NOMO-1 treated with DMSO at 0.1 percent for 48 hours (cell line): ENCODE measurements at regions not wholly inside any gene's neighbourhood (a gene's known extent, or its start where the extent isn't known, plus 50 kb on each side); places are given as distances from the start of the nearest gene placed in this dataset.
A peak's percentile ranks its signal among the peaks of the same experiment; 100 is the strongest.

Experiments used
- DNase-seq: peaks from one replicate; lab custom pipeline; 2025; ENCODE audit not compliant: unreplicated experiment; lab: John Stamatoyannopoulos, UW

DNA sequence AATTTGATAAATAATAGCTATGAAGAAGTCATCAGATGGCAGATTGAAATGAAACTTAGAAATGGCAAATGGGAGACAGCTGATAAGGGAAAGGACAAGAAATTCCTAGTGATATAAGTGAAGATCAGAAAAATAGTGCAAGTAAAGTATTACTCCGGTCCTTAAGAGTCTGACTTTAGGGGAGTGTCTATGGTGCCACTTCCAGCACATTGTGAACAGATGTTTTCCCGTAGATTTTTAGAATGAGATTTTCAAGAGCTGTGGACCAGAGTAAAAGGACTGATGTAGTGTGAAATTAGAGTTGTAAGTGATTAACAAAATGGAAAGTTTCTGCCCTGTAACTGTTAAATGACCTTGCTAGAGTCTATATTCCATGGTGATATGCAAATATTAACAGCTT lies 974.8 kb upstream of the TENM4 start:
- DNase-seq: no peak

DNA sequence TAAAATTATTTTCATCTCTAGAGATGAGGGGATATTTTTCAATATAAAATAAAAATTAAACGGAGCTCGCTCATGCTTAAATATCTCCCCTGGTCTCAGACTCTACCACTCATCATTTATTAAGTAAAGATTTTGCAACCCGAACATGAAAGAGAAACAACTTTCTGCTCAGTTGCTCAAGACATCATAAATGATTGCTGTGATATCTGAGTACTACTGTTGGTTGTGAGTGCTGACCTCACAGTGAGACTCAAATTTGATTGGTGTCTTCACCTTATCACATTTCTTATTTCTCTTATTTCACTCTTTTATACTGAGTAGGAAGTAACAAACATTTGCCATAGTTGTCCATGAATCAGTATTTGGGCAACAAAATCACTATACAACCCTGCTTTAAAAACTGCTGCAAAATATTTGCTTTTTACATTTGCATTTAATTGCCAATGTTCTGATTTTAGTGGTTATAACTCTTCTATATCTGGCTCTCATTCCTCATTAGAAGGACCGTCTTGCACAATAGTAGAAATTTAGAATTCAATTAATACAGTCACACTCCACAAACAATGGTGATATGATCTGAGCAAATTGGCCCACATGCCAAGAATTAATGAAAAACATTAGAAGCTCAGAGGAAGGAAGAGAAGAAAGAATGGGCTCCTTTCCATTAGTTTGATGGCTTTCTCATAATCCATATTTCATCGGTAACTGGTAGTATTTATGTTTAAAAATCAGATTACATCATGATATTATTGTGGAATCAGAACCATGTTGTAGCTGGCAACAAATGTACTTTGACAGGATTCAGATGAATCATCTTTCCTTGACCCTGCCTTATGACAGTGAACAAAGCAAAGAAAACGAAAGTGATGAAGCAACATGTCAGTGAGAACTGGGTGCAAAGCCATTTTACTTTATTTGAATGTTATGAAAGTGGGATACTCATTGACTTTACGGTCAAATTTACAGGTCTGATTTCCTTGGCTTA lies 973.6 kb upstream of the TENM4 start:
- DNase-seq: peak; percentile 72

DNA sequence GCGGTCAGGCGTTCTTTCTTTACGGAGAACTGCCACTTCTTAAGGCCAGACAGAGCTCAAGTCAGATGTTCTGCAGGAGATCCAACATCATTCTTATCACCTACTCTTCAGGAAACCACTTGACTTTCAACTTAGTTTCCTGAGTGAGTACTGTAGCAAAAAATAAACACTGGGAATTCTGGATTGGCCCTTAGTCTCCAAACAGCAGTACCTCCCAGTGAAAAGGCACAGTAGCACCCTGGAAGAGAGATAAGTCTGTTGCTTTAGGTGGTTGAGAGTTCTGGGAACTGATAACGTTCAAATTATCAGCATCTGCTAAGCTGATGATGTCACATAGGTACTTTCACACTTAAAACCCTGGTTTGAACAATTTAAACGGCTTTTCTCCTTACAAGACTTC lies 971.8 kb upstream of the TENM4 start:
- DNase-seq: no peak

DNA sequence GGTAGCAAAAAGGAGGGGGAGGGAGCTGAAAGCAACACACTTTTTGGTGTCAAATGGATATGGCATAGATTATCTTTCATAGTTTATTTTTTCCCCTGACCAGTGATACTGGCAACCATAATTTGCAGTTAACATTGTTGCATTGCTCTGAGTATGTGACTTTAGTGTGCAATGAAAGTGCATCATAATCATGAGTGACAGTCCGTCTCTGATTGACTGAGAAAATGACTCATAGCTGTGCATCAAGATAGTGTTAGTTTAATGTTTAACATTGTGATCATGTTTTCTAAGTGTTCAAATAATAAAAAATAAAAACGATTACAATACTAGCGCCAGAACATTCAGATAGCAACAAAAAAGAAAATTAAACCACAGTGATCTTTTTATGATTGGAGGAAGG lies 952.4 kb upstream of the TENM4 start:
- no peak for DNase-seq

DNA sequence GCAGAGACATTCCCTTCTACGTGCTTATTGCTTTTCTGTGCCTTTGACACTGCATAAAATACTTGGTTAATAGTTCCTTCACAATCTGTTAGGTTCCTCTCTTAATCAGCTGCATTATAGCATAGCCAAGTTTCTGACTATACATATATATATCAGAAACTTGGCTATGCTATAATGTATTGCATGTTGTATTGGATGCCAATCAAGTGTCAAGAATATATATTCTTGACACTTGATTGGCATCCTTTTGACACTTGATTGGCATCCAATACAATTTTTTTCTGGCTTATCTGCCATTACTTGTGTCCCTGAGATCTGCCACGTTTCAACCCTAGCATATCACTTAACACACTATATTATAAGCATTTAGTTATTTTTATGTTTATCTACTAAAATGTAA lies 949.7 kb upstream of the TENM4 start:
- DNase-seq: no peak

DNA sequence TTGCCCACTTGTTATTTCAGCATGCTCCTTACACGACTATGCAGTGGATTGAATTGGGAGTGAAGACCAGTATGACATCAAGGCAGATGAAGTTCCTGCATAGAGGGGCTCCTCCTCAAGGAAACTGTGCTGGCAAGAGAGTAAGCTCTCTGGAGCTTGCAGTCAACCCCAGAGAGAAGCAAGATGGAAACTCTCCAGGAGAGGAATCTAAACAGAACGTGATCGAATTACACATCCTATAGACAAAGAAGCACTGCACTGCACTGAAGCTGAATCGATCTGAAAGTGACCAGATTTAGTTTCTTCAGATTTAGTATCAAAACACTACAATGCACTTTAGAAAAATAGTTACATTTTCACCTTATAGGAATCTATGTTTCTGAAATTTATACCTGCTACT lies 947.7 kb upstream of the TENM4 start:
- no peak for DNase-seq

DNA sequence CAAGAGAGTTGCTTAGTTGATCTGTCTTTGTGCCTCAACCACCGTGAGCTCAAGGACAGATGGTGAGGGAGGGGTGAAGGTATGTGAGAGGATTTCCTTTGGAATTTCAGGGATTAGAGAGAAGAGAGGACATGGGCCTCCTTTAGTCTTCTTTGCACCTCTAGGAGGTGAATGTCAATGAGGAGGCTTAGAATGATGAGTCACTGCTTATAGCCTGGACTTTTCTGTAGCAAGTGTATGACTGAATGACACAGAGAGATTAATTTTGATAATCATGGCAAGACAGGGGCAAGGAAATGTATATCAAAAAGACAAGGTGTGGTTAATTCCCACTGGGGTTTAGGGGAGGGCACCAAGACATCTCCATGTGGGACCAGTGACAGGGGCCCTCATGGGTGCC lies 947.3 kb upstream of the TENM4 start:
- no peak for DNase-seq

DNA sequence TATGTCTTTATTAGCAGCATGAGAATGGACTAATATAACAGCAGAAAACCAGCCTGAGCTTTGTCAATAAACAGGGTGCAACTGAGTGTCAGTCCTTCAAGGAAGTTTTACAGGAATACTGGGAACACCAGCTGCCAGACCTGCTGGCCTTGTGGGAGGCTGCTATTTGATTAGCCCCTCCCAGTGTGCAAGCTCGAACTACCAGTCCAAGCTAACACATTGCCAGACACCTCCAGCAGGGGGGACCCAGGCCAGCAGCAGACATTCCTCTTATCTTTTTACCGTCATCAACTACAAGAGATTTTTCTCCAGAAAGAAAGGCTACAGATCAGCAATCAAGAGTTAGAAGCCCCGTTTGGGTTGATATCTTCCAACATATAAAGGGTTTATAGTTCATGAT lies 942.8 kb upstream of the TENM4 start:
- no peak for DNase-seq

DNA sequence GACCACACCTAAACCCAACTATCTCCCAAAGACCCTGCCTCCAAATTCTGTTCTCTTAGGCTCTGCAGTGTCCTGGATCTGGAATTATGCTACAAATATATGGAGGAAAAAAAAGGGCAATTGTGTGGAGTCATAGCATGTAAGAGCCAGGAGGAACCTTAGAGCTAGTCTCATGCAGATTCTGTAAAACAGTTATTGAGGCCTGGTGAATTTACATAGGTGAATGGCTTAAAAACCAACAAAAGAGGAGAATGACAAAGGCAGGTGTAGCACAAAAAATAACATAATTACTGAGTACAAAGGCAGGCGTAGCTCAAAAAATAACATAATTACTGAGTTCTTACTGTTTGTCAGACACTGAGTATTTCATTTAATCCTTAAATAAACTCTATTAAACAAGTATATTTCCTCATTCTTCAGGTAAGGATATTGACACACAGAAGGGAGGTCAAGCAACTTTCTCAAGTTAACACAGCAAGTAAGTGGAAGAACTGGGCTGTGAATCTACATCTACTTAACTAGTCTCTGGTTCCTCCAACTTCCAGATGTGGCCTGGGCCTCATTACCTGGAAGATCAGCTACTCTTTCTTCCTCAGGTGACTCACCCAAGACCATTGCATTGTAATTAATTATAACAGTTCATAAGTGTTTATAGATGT lies 938.9 kb upstream of the TENM4 start:
- DNase-seq: no peak

DNA sequence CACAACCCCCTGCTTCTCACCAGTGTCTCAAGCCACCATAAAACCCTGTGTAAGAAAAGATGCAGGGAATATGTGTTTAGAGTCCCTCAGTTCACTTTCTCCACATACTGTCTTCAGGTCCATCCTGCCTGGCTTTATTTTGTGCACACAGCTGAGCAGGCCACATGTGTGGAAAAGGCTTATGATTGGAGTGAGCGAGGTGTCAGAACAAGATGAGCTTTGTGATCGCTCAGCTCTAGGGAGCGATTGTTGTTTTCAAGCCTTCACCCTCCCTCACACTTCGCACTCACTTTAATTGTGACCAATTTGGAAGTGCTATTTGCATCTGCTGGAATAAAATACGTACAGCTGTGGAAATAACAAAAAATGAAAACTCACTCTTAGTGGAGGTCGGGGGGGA lies 931.1 kb upstream of the TENM4 start:
- no peak for DNase-seq

DNA sequence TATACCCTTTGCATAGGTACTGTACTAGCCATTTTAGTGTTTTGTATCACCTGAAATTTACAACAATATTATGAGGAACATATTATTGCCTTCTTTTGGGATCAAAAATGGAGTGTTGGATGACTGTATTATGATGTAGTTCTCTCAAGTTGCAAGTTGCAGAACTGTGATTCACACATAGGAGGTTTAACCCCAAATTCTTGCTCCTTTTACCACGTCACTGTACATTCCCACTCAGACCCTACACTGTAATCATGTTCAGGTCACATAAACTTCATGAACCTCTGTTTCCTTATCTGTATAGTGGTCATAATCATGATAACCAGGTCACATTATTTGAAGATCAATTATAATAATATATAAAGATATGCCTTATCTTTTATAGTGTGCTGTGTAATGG lies 925.1 kb upstream of the TENM4 start:
- DNase-seq: no peak

DNA sequence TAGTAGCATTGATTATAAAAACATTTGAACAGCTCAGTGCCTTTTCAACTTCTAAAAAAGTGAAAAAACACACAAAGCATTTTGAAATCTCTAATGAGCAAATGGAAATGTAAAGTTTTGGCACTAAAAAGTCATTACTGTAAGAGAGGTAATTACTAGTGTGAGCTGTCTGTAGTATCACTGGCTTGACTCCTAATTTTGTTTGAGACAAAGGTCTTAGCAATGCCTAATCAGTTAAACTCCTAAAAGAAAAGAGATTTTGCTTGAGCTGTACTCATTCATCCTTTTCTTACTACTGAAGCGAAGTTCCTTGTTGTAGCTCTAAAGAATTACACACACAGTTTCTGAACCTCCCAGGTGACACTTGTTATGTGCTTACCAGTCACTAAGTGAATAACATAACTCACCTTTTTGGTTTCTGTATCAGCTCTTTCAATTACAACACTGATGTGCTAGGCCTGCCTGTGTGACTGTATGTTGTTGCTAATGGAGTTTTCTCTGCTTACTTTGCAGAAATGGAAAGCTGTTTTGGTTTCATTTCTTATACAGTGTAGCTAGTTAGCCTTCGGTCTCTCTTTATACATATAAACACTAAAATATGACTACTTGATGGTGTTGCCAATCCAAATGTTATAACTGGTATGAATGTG lies 924.4 kb upstream of the TENM4 start:
- DNase-seq: peak; percentile 1

DNA sequence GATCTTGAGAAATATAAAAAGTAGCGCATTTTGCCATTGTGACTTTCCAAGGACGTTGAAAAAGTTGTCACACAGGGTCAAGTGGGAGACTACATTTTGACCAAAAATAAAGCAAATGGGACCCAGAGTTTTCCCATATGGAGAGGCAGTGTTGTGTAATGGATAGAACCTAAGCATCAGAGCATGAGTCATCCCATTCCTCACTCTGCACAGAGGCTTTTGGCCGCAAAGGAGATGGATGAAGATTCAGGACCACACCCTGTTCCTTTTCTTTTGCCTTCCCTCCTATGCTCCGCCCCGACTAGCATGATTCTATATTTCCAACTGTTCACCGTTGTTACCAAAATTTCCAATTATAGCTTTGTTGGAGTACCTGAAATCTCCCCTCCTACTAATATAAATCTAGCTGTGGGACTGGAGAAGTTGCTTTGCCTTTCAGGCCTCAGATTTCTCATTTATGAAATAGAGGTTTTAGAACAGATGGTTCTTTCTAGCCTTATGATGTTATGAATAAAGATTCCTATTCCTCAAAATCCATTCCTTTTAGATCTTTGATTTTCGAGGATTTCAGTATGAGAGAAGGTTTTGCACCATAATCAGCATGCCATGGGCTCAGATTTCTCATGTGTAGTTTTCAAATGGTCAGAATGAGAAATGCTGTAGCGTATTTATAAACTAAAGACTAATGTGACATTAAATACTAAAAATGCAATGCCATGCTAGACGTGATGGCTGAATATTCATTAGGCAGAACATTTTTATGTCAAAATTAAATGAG lies 921.9 kb upstream of the TENM4 start:
- DNase-seq: no peak

DNA sequence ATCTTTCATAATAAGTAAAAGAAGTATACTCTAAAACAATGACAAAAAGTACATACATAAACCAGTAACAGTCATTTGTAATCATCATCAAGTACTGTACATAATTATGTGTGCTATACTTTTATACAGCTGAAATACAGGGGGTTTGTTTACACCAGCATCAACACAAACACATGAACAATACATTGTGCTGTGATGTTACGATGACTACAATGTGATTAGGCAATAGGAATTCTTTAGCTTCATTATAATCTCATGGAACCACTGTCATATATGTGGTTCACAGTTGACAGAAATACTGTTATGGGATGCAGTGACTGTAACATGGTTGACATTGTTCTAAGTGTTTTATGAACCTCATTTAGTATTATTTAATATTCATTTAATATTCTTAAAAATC lies 914.4 kb upstream of the TENM4 start:
- DNase-seq: no peak

DNA sequence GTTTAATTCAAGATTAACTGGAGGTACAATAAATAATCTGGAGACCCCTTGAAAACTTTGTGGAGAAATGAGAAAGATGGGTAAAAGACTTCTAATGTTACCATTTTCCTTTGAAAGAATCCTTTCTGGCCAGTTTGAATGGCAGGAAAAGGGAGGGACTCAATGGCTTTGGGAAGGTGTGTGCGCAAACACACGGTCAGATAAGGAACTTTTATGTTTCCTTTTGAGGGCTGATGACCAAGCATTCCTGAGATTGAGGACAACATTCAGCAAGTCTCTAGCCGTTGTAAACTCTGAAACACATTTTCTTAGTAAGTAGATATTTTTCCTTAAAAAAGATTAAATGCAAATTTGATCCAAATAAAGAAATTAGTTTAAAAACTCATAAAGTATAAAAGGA lies 909.7 kb upstream of the TENM4 start:
- no peak for DNase-seq

DNA sequence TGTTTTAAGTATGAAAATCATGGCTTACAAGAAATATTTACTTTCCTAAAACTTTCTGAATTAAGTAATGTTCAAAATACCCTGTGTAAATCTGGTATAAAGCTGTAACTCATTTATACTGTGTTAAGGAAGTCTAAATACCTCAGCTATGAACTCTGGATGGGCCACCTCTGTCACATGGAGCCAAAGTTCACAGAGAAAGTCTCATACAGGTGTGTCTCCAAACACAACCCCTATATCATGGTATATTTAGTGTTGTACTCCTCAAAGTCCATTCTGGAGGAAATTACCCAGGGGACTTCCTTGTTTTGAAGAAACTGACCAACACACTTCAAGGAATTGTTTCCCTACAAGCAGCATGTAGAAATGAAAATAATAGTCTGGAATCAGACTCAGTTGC lies 909.2 kb upstream of the TENM4 start:
- DNase-seq: no peak

DNA sequence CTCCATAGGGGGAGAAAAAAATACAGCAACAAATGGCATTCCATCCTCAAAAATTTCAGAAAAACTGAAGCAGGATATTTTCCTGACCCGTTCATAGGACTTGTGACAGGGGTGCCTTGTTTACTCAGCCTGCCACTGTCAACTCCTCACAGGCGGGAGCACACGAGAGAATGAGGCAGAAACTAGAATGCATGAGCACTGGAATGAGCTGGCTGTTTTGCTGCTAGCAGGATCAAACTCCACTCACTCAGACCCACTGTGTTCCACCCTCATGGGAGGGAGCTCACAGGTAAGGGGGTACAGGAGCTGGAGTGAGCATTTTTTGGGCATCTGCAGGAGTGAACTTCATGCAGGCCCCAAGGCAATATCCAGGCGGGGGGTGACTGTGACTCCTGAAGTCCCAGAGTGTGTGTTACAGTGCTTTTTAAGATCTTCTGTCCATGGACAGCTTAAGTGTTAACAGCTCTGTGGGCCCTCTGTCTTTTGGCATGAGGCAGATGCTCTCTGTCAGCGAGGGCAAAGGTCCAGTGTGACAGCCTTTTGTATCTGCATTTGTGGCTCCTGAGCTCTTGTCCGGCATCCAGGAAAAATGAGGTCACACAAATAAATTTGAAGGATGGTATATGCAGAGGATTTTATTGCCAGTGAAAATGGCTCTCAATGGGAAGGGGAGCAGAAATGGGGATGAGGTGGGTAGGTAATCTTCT lies 905.7 kb upstream of the TENM4 start:
- DNase-seq: no peak

DNA sequence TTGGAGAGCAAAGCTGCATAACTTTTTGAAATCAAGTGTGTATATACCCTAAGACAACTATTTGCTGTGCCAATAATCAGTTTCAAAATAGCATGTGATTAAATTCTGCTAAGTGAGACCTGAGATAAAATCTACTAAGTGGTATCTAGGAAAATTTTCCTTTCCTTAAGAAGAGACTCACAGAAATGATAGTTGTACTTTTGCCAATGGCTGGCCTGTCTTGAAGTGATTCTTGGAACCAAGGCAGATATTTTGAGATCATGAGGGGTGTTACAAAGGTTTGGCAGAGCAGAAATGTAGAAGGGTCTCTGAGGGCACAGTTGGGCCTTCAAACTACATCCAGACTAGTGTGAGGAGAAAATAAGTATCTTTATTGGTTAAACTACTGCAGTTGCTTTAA lies 902.6 kb upstream of the TENM4 start:
- no peak for DNase-seq

DNA sequence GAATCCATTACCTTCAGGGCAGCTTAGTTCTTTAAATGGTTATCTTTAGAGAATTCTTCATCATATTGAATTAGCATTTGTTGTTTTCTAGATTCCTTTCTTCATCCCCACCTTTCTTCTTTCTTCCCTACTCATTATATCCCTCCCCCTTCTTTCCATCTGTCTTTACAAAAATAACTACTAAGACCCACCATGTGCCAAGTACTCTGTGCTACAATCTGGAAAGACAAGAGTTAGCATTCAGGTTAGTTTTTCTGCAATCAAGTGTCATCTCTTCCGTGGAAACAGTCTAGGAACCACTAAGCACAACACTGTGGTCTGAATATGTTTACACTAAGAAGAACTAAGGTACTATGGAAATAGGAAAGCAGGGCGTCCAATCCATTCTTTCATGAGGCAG lies 897.4 kb upstream of the TENM4 start:
- DNase-seq: no peak

DNA sequence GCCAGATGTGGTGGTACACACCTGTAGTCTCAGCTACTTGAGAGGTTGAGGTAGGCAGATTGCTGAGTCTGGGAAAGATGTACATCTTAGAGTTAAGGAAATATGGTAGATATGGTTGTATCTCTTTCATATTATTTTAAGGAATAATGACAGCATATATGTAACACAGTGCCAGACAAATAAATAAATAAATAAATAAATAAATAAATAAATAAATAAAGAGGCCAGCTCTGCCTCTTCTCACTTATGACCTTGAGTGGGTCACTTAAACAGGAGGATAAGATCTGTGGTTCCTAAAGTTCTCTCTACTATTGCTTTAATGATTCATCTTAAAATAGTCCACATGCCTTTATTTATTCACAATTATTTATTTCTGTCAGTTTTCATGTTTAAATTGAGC lies 890.9 kb upstream of the TENM4 start:
- no peak for DNase-seq

DNA sequence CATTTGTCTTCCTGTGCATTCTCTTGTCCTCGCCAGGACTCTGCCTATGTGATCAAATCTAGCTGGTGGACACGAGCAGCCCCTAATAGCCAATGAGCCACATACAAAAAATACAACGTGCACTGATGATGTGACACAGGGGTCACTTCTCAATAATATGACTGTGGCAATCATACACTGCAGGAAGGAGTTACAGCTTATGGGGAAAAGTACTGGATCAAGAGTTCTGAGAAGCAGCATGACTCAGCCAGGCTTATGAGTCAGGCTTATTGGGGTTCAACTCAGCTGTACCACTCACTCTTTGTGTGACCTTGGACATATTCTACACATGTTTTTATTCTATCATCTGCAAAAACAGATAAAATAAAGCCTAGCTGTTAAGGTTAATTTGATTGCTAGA lies 889.4 kb upstream of the TENM4 start:
- DNase-seq: no peak
